Epidermal melanocyte (primary cell): ENCODE measurements at regions not wholly inside any gene's neighbourhood (a gene's known extent, or its start where the extent isn't known, plus 50 kb on each side); places are given as distances from the start of the nearest gene placed in this dataset.
"Not testable (repeated sequence)": the region's sequence is repeated elsewhere in the genome, so short reads cannot be mapped to it uniquely, and the experiment has no call there.

Experiments
- DNase-seq: peaks from one replicate; pipeline ENCODE4 v3.0.0; 2011; ENCODE audit warnings: low spot score; ENCODE audit not compliant: insufficient read length

DNA sequence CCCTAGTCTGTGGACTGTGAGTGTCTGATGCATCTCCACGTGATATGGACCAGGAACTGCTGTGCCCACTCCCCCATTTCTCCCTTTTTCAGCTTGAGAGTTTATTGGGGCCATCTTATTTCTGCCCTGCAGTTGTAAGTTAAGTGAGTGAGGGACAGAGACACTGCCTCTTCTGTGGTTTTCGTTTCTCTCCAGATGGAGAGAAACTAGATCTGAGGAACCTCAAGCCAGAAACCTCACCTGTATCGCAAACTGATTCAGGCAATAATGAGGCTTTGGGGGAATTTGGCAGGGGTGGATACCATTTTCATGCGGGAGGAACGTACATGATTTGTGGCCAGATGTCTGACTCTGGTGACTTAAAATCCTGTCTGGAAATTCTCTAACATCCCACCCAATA, 641.7 kb downstream of the TNS3 start:
- DNase-seq = no peak

DNA sequence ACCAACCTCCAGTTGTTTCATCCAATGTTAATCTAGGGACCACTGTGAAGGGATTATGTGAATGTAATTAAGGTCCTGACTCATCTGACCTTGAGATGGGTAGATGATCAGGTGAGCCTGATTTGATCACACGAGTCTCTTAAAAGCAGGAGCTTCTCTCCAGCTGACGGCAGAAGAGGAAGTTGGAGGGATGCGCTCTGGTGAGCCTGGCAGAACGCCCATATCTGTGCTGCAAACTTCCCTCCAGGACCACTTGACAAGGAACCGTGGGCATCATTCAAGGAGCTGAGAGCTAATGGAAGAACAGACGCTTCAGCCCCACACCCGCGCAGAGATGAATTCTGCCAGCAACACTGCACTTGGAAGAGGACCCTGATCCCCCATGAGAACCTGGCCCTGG, 642.4 kb downstream of the TNS3 start:
- no peak for DNase-seq

DNA sequence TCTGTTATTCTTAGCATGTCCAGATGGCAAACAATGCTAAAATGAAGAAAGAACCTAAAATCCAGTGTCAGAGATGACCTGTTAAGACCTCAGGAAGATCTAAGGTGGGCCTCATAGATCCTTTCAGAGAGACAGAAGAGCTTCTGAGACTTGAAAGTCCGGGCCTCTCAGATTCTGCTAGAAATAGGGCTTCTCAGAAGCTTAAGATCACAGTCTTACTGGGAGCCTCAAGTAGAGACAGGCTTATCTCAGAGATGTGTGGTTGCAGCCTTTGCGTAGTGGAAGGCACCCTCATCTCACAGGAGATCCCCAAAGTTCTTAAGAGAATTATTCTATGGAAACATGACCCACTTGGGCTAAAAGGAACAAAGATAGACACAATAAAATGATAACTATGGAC, 642.8 kb downstream of the TNS3 start:
- no peak for DNase-seq

DNA sequence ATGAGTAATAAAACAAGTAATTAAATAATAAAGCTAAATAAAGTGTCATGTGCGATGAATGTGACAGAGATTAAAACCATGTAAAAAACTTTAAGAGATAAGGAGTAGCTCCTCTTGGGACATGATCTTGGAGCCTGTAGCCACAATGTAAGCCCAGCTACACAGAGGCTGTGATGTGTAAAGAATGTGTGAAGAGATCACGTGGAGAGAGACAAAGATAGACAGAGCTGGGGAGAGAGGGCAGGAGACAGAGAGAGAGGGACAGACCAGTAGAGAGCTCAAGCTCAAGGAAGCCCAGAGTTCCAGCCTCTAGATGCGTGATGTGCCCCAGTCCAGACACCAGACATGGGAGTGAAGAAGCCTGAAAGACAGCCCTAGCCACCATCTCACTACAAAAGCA, 644.1 kb downstream of the TNS3 start:
- DNase-seq = no peak

DNA sequence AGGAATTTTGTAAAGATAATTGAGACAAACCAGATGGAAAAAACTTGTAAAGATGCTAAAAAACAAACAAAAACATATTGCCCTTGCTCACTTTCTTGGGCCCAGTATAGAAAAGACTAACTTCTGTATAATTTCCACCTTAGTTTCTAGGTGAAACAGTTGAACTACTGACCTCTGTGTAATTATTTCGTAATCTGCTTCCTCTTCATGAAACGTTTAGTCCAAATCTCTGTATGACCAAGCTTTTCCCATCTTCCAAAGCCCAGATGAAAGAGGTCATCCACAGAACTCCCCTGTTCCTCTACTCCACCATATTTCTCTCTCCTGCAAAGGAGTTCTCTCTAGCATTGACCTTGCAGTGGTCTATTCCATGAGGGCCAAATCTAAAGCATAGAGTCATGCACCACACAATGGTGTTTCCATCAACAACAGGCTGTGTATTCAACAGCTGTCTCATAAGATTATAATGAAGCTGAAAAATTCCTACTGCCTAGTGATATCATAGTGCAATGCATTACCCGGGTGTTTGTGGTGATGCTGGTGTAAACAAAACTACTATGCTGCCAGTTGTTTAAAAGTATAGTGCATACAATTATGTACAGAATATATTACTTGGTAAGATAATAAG, 647.6 kb downstream of the TNS3 start:
- DNase-seq = no peak

DNA sequence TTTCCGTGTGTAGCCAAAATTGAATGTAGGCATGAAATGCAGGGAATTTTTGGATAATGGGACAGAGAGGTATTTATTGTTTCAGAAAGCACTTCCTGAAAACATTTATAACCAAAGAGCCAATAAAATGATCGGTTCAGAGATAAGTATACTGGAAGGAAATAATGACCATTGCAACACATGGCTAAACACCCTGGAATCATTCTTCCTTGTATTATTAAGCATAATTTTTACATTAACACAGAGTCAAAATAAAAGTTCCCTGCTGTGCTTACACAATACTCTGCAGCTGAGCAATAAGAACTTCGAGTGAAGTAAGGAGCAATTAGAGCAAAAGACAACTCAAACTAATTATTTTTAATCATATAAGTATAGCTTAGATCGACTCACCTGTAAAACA, 648.3 kb downstream of the TNS3 start:
- no peak for DNase-seq

DNA sequence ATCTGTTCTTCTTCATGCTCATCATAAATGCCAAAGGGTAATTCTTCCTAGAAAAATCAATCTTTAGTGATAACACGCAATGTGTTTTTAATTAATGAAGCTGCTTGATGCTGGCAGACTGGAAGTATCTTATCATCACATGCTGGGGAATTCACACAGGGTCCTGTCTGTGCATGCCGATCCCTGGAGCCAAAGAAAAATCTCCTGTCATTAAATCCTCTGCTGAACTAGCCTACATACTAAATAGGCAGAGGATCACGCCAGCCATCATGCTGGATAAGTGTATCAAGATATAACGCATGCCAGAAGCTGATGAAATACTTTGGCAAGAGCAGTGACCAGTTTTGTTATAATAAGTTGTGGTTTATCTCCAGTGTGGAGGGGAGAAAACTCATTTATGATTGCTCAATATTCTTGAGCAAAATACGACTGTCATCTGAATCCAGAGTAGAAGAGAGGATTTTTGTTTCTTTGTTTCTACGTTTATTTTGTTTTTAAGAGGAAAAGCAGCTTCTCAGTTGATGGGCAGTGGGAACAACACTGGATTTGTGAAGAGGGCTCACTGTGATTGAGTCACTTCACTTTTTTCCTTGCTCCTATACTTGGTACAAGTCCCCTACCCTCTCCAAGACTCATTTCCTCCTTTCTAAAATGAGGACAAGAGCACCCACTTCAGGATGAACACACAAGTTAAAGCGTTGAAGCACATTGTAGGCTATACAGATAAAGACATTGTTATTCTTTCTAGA, 649.1 kb downstream of the TNS3 start:
- DNase-seq = peak; percentile 52

DNA sequence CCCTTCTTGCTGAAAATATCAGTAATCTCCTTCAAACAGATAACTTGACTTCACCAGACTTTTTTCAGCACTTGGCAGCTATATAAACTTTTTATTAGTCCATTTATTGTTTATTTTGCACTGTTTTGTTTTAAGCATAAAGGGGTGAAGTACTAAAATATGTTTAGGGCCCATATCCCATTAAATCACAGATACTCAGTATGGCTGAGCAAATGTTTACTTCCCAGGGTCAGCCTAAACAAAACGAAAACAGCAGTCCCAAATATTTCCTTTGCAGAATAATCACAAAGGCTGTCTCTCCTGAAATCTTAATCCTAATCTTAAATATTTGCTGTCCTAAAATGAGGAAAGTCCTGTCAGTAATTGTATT, 649.6 kb downstream of the TNS3 start:
- DNase-seq = no peak

DNA sequence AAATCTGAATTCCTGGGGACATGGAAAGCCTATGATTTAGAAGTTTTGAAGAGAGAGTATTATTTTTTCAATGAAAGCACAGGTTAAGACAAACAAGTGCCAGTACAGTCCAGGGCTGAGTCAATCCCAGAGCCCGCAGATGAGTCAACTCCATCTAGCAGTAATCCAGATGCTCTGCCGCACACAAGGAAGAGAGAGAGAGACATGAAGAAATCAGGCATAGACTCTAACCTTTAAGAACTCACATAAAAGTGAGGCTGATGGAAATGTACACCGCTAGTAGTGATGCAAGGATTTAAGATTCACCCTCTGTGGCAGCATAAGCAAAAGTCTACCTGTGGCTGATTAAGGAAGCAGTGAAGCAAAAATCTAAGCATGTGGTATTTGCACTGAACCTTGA, 651.5 kb downstream of the TNS3 start:
- DNase-seq = peak; percentile 30

DNA sequence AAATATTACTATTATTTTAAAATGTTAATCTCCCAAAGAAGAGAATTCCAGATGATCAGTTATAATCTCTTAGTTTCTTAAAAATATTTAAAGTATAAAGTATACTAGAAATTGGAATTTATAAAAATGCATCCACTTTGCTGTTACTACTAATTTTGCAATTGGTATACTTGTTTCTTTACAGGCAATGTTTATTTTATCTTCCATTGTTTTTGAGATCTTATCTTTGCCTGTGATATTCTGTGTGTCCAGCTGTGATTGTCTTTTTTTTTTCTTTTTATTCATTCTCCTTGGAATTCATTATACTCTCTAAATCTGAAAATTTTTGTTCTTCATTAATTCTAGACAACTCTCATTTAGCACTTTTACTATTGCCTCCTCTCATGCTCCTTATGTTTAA, 652.6 kb downstream of the TNS3 start:
- no peak for DNase-seq

DNA sequence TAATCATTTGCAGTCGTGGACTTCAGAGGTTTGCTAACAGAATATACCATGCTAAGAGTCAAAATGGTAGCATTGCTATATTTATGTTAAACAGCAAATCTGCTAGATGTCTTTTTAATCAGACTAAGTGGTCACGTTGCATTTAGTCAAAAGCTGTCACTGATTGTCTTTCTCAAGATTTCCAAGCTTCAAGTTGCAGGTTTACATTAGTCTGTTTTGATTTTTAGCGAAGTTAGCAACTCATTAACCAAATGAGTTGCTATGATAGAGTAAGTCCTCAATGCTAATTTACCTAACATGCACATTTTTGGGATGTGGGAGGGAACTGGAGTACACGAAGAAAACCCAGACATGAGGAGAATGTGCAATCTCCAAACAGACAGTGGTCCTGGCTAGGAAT, 653.2 kb downstream of the TNS3 start:
- no peak for DNase-seq

DNA sequence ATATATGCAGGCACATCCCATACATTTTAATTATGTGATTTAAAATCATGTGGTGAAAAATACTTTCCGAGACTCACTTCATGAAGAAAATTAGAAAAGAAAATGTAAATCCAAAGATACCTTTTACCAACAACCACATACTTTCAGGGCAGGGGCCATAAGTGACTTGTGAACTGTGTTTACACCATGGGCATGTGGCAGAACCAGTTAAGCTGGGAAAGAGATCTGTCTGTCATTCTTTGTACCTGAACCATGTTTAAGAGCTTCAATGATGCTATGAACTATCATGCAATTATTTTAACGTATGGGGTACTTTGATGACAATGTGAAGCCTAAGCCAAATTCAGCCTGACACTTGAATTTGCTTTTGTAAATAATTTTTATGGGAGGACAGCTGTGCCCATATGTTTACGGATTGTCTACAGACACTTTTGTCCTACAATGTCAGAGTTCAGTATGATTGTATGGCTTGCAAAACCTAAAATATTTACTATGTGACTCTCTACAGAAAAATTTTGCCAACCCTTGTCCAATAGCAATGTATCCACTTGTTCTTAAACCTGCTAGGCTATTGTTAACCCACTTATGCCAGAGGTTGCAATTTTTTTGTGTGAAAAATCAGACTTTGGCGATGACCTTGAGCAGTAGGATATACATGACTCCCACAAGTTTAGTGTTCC, 654.6 kb downstream of the TNS3 start:
- no peak for DNase-seq

DNA sequence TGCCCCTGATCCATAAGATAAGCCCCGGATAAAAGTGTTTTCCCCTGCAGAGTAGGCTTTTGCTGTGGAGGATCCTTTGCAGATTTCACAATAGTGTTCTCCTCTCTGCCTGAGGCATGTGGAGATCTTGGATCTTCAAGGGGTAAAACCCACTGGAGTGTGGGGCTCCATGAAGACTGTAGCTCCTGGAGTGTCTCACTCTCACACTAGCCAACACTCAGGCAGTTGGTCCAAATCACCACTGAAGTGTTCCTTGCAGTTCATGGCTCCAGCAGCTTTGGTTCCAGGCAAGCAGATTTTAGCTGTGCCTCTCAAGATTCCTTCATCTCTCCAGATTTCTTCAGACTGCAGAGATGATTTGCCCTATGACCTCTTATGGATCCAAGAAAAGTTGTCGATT, 665.3 kb downstream of the TNS3 start:
- DNase-seq = no peak

DNA sequence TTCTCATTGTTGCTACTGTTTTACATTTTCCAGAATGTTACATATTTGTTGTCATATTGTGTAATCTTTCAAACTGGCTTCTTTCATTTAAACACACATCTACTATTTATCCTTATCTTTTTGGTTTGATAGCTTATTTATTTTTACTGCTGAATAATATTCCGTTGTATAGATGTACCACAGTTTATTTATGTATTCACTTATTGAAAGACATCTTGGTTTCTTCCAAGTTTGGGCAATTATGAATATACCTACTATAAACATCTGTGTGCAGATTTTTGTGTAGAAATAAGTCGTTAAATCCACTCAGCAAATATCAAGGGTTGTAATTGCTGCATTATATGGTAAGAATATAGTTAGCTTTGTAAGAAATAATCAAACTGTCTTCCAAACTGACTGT, 669.2 kb downstream of the TNS3 start:
- no peak for DNase-seq

DNA sequence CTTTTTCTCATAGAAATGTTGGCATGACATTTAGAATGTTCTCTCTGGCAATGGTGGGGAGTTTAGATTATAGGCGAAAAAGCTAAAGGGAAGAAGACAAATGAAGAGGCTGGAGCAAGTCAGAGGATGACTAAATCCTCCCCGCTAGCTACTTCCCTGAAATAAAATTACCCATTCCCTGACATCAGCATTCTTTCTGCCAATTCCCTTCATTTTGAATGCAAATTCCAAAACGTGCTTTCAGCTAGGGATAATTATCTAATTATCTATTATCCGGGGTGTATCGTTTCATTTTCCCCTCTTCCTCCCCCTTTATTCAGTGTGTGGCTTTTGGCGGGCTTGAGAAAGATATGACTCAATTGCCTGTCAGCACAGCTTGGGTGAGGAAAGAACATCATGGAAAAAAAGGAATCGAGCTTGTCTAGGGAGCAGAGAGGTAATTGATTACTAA, 672.3 kb downstream of the TNS3 start:
- DNase-seq = no peak

DNA sequence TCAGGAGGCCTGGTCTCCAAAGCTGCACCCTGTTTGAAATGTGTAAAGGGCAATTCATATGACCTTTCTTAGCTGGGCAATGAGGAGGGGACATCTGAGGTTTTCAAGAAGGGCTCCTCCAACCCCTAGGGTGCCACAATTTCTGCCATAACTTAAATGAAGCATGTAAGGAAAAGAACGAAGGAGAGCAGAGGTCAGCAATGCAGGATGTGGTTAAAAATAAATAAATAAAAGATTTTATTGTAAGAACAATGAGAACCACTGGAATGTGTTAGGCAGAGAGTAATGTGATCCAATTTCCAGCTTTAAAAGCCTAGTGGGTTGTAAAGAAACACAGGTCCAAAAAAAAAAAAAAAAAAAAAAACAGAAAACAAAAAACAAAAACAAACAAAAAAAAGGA, 673.1 kb downstream of the TNS3 start:
- peak; percentile 64 for DNase-seq

DNA sequence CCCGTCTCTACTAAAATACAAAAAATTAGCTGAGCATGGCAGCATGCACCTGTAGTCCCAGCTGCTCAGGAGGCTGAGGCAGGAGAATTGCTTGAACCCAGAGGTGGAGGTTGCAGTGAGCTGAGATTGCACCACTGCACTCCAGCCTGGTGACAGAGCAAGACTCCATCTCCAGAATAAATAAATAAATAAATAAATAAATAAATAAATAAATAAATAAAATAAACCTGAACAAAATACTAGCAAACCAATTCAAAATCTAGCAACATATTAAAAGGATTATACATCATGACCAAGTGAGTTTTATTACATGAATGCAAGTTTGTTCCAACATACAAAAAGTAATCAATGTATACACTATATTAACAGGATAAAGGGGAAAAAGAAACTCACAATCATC, 677.4 kb downstream of the TNS3 start:
- not testable (repeated sequence) for DNase-seq

DNA sequence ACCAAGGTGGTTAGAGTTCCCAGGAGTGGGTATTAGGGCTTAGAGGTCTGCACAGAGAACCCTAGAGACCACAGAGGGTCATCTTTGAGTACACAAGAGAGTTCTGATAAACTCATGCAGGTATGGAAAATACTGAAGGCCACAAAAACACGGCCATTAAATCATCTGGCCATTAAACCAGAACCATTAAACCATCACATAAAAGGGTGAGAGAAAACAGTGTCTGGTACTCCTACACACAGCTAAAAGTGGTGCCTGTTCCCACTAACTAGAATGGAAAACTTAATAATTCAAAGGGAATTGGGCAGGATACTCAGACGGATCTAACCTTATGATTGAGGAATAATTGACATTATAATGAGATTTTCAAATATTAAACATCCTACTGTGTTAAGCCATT, 679.4 kb downstream of the TNS3 start:
- no peak for DNase-seq

DNA sequence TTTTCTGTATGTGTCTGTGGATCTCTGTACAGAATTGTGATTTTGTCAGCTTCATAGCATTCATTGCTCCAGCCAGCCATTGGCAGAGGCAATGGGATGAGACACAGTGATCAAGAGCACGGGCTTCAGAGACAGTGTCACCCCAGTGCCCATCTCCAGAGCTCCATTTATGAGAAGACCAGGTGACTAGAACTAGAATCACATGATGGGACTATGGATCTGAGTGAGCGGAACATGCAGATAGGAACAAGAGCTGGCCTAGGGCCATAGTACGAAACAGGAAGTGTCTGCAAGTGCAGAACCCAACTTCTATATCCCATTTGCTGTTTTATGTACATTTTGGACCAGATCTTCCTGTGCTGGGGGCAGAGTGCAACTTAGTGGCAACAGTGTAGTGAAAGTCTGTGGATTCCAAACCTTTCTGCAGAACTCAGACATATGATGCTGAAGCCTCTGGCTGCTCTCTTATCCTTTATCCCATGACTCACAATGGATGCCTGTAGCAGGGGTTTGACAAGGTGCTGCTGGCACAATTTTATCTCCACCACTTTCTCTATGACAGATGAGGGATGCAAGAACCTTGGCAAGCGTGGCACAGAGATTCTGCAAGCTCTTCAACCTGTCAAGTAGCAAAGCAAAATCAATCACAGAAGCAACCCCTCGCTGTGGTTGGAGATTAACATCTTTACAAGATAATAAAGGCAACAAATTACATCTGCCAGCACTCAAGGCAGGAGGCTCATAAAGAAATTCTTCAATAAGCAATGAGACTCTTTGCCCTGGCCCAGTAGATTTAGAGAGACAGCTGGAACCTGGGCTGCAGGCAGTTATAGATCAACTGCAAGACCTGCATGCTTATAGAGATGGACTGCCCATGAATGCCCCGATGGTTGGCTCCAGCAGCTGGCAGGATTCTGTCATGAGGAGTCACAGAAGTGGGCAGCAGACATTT, 681.3 kb downstream of the TNS3 start:
- DNase-seq = no peak

DNA sequence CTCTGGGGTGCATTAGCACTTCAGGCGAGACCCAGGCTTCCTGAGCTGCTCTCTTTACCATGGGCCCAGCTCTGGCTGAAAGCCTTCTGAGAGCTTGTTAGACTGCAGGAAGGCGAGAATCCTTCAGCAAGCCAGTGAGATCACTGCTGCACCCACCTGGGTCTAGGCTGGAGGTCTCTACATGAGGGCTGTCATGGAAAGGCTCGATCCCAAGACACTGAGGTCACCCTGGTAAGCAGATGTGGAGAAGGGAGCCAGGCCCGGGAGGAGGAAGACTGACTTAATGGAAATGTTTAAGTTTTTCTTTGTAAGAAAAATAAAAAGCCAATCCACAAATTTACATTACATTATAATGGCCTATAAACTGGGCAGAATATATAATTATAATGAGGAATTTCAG, 684.5 kb downstream of the TNS3 start:
- no peak for DNase-seq

DNA sequence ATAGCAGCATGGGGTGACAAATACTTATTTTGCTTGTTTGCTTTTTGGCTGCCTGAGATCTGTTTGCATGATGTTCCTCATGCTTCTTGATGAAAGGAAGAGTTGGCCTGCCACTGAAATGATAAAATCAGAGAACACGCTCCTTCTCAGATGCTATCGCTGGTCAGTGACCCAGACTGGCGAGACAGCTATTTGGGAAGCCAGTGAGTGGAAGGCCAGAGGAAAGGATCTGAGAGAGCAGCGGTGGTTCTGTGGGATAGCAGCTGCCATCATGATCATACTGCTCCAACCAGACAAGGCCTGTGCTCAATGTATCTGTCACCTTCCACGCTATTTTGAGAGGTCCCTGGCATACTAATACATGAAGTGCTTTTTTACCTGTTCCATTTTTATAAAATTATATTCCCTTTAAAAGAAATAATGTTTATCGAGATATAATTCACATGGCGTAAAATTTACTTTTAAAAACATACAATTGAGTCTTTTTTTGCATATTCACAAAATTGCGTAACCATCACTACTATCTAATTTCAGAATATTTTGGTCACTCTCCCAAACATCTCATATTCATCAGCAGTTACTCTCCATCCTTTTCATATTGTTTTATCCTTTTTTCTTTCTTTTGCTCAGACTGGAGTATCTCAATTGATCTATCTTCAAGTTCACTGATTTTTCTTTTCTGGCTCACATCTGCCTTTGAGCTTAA, 695.1 kb downstream of the TNS3 start:
- DNase-seq = no peak
